ENCODE measurements at regions not wholly inside any gene's neighbourhood (a gene's known extent, or its start where the extent isn't known, plus 50 kb on each side); places are given as distances from the start of the nearest gene placed in this dataset.

GRCh38 chr4:129862461-129862860 is 766.5 kb downstream of the C4orf33 start:
- TF ChIP-seq CTCF (IDR thresholded peaks at IDR 0.05; ENCODE audit: partially characterized antibody, unreplicated experiment), result no peak
- H3K36me3 Mint-ChIP-seq (ENCODE audit: unreplicated experiment), result no peaks in the 10 kb centered on the region

GRCh38 chr4:129863206-129863605 is 767.3 kb downstream of the C4orf33 start:
- H3K4me1 Mint-ChIP-seq (ENCODE audit: low read depth, unreplicated experiment), result no peaks in the 10 kb centered on the region
- no peak overlapping the region for H3K4me3 Mint-ChIP-seq (ENCODE audit: unreplicated experiment)
- no peak overlapping the region for H3K27ac Mint-ChIP-seq (ENCODE audit: unreplicated experiment)
- no peak for TF ChIP-seq CTCF (IDR thresholded peaks at IDR 0.05; ENCODE audit: partially characterized antibody, unreplicated experiment)
- no peaks in the 10 kb centered on the region for H3K9me3 Mint-ChIP-seq (ENCODE audit: unreplicated experiment)
- H3K27me3 Mint-ChIP-seq (ENCODE audit: unreplicated experiment), result no peaks in the 10 kb centered on the region
- no peak for DNase-seq
- no peaks in the 10 kb centered on the region for H3K36me3 Mint-ChIP-seq (ENCODE audit: unreplicated experiment)

More at GRCh38 chr4:129862461-129862860, 766.5 kb downstream of the C4orf33 start:
- Mint-ChIP-seq H3K9me3 (ENCODE audit: unreplicated experiment) (no peaks in the 10 kb centered on the region), H3K27me3 (ENCODE audit: unreplicated experiment) (no peaks in the 10 kb centered on the region), H3K27ac (ENCODE audit: unreplicated experiment) (no peak overlapping the region), H3K4me3 (ENCODE audit: unreplicated experiment) (no peak overlapping the region), H3K4me1 (ENCODE audit: low read depth, unreplicated experiment) (no peaks in the 10 kb centered on the region)
- DNase-seq, result no peak

DNA sequence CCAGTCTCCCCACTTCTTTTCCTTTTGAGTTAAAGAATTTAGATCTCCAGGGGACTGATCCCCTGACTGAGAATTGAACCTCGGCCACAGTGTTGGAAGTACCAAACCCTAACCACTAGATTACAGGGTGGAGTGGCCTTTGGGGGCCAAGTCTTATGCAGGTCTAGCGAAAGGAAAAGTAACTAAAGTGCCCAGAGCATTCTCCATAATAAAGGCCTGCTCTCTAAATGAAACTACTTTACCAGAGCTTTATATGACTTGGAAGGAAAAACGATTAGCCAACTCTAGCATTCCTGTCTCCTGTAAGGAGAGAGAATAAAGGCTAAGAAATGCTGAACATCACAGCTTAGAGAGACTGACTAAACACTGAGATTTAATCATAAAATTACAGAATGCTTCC is 788.0 kb downstream of the C4orf33 start:
- H3K9me3 Mint-ChIP-seq (ENCODE audit: unreplicated experiment), result no peaks in the 10 kb centered on the region
- no peaks in the 10 kb centered on the region for H3K36me3 Mint-ChIP-seq (ENCODE audit: unreplicated experiment)

DNA sequence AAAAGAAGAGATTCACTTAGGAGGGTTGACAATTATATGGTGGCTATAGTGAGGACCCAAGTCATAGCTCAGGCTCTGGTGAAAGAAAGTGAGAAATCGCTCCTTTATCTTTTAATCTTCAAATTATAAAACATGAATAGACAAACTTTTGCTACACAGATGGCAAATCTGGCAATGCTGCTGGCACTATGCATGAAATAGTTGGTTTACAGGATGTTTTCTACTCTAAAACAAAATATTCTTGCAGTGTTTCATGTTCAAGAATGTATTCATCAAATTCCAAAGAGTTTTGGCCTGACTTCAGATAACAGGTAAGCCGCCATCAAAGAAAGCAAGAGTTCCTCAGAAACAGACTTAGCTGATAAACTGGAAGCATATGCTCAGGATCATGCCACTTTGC is 801.2 kb downstream of the C4orf33 start:
- no peak for DNase-seq
- no peak overlapping the region for H3K4me3 Mint-ChIP-seq (ENCODE audit: unreplicated experiment)
- TF ChIP-seq CTCF (IDR thresholded peaks at IDR 0.05; ENCODE audit: partially characterized antibody, unreplicated experiment), result no peak
- no peaks in the 10 kb centered on the region for H3K9me3 Mint-ChIP-seq (ENCODE audit: unreplicated experiment)
- no peak overlapping the region for H3K27ac Mint-ChIP-seq (ENCODE audit: unreplicated experiment)
- H3K4me1 Mint-ChIP-seq (ENCODE audit: low read depth, unreplicated experiment), result no peaks in the 10 kb centered on the region
- H3K36me3 Mint-ChIP-seq (ENCODE audit: unreplicated experiment), result peaks cover 4% of the 10 kb centered on the region
- peaks cover 3% of the 10 kb centered on the region for H3K27me3 Mint-ChIP-seq (ENCODE audit: unreplicated experiment)

More for the DNA sequence above, 788.0 kb downstream of the C4orf33 start:
- Mint-ChIP-seq H3K27me3 (ENCODE audit: unreplicated experiment) (no peaks in the 10 kb centered on the region), H3K4me3 (ENCODE audit: unreplicated experiment) (no peak overlapping the region), H3K4me1 (ENCODE audit: low read depth, unreplicated experiment) (no peaks in the 10 kb centered on the region), H3K27ac (ENCODE audit: unreplicated experiment) (no peak overlapping the region)
- no peak for DNase-seq
- TF ChIP-seq CTCF (IDR thresholded peaks at IDR 0.05; ENCODE audit: partially characterized antibody, unreplicated experiment), result no peak

DNA sequence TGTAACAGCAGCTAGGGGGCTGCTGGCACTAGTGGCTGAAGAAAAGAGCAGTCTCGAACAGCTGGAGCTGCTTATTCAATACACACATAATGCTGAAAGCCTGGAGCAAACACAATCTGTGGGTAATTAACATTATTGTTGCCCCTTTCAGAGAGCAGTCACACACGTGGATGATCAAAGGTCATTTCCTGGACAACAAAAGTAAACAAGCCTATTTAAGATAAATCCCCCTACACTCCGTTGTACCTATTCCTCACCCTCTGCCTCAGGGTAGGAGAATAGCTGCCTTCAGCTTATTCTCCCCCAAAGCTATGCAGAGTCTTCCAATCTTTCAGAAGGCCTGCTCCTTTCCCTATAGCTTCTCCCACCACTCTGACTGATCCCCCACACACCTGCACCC is 803.9 kb downstream of the C4orf33 start:
- no peaks in the 10 kb centered on the region for H3K4me1 Mint-ChIP-seq (ENCODE audit: low read depth, unreplicated experiment)
- TF ChIP-seq CTCF (IDR thresholded peaks at IDR 0.05; ENCODE audit: partially characterized antibody, unreplicated experiment), result no peak
- no peak for DNase-seq
- H3K9me3 Mint-ChIP-seq (ENCODE audit: unreplicated experiment), result no peaks in the 10 kb centered on the region
- peaks cover 4% of the 10 kb centered on the region for H3K36me3 Mint-ChIP-seq (ENCODE audit: unreplicated experiment)
- H3K27ac Mint-ChIP-seq (ENCODE audit: unreplicated experiment), result no peak overlapping the region
- H3K4me3 Mint-ChIP-seq (ENCODE audit: unreplicated experiment), result no peak overlapping the region
- H3K27me3 Mint-ChIP-seq (ENCODE audit: unreplicated experiment), result peaks cover 3% of the 10 kb centered on the region

All from glutamatergic neuron (in vitro differentiated cells).